ENCODE measurements at regions not wholly inside any gene's neighbourhood (a gene's known extent, or its start where the extent isn't known, plus 50 kb on each side); places are given as distances from the start of the nearest gene placed in this dataset.
"Not testable (repeated sequence)": the region's sequence is repeated elsewhere in the genome, so short reads cannot be mapped to it uniquely, and the experiment has no call there.

DNA sequence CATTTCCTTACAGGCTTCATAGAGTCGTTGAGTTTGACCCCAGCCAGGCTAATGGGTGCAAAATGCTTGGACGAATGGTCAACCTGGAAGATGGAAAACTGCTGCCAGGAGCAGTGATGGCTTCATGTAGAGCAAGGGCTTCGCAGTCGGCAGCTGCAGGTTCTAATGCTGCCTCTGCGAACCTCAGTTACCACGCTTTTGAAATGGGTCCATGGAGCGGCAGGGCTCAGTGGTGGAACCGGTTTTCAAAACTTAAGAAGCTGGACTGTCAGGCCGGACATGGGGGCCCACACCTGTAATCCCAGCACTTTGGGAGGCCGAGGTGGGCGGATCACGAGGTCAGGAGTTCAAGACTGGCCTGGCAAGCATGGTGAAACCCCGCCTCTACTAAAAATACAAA lies 55.9 kb upstream of the PRR5 start:
- Mint-ChIP-seq H3K36me3 (ENCODE audit: insufficient read depth) (peaks cover 2% of the 10 kb centered on the region), H3K4me3 (ENCODE audit: low read depth) (no peak overlapping the region), H3K9me3 (ENCODE audit: low read depth) (peaks cover 4% of the 10 kb centered on the region), H3K4me1 (ENCODE audit: low read depth) (peaks cover 3% of the 10 kb centered on the region), H3K27me3 (no peaks in the 10 kb centered on the region), H3K27ac (no peak overlapping the region)
- DNase-seq (ENCODE audit: low spot score, unreplicated experiment) = no peak
- TF ChIP-seq, protein P1, sequence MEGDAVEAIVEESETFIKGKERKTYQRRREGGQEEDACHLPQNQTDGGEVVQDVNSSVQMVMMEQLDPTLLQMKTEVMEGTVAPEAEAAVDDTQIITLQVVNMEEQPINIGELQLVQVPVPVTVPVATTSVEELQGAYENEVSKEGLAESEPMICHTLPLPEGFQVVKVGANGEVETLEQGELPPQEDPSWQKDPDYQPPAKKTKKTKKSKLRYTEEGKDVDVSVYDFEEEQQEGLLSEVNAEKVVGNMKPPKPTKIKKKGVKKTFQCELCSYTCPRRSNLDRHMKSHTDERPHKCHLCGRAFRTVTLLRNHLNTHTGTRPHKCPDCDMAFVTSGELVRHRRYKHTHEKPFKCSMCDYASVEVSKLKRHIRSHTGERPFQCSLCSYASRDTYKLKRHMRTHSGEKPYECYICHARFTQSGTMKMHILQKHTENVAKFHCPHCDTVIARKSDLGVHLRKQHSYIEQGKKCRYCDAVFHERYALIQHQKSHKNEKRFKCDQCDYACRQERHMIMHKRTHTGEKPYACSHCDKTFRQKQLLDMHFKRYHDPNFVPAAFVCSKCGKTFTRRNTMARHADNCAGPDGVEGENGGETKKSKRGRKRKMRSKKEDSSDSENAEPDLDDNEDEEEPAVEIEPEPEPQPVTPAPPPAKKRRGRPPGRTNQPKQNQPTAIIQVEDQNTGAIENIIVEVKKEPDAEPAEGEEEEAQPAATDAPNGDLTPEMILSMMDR (IDR thresholded peaks at IDR 0.05; ENCODE audit: unreplicated experiment) = no peak

DNA sequence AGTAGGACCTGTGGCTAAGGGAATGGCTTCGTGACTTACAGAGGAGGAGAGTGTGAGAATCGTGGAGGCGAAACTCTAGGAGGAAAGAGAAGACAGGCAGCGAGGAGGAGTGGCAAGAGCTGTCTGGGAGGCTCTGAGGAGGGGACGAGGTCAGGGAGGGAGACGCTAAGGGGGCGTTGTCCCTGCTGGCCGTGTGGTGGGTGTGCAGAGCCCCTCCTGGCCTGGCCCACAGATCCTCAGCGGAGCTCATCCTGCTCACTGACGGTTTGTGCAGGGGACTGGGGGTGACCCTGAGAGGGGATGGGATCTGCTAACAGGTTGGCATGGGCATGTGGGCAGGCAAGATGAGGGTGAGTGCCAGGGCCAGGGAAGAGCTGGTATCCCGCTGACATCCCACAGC lies 56.5 kb upstream of the PRR5 start:
- peaks cover 3% of the 10 kb centered on the region for H3K4me1 Mint-ChIP-seq (ENCODE audit: low read depth)
- peaks cover 2% of the 10 kb centered on the region for H3K36me3 Mint-ChIP-seq (ENCODE audit: insufficient read depth)
- H3K27me3 Mint-ChIP-seq = no peaks in the 10 kb centered on the region
- H3K9me3 Mint-ChIP-seq (ENCODE audit: low read depth) = peaks cover 4% of the 10 kb centered on the region
- H3K27ac Mint-ChIP-seq = no peak overlapping the region
- H3K4me3 Mint-ChIP-seq (ENCODE audit: low read depth) = no peak overlapping the region
- TF ChIP-seq, protein P1 (IDR thresholded peaks at IDR 0.05; ENCODE audit: unreplicated experiment) = no peak
- no peak for DNase-seq (ENCODE audit: low spot score, unreplicated experiment)

DNA sequence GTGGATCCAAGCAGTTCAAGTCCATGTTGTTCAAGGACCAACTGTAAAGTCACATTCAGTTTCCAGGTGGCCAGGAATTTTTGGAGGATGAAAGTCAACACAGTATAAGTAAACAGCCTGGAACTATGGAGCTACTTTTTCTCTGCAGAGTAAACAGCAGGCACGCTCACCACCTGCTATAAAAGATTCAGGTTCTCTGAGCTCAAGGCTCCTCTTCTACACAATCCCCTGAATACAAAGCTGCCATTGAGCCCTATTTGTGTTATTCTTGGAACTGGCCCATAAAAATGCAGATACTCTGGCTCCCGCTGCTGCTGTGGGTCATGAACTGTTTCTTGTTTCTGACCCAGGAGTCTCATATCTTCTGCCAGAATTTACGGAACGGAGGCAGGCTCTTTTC lies 56.9 kb upstream of the PRR5 start:
- H3K9me3 Mint-ChIP-seq (ENCODE audit: low read depth) = peaks cover 4% of the 10 kb centered on the region
- TF ChIP-seq, protein P1 (IDR thresholded peaks at IDR 0.05; ENCODE audit: unreplicated experiment) = no peak
- no peak overlapping the region for H3K4me3 Mint-ChIP-seq (ENCODE audit: low read depth)
- peaks cover 2% of the 10 kb centered on the region for H3K36me3 Mint-ChIP-seq (ENCODE audit: insufficient read depth)
- H3K27me3 Mint-ChIP-seq = no peaks in the 10 kb centered on the region
- no peak for DNase-seq (ENCODE audit: low spot score, unreplicated experiment)
- peaks cover 3% of the 10 kb centered on the region for H3K4me1 Mint-ChIP-seq (ENCODE audit: low read depth)
- H3K27ac Mint-ChIP-seq = no peak overlapping the region

DNA sequence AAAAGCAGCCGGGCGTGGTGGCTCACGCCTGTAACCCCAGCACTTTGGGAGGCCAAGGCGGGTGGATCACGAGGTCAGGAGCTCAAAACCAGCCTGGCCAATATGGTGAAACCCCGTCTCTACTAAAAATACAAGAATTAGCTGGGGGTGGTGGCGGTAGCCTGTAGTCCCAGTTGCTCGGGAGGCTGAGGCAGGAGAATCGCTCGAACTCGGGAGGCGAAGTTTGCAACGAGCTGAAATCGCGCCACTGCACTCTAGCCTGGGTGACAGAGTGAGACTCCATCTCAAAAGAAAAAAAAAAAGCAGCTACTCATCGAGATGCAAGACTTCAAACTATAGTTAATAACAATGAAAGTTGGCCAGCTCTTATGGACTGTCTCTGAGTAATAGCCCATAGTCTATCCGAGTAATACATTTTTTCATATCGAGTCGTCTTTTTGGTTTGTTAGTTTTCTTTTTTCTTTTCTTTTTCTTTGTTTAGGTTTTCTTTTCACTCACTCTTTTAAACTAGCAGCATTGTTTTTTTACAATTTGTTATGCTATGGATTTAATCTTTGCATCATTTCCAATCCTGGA lies 58.4 kb upstream of the PRR5 start:
- not testable (repeated sequence) for H3K36me3 Mint-ChIP-seq (ENCODE audit: insufficient read depth); DNase-seq (ENCODE audit: low spot score, unreplicated experiment); H3K27ac Mint-ChIP-seq; H3K27me3 Mint-ChIP-seq; H3K4me1 Mint-ChIP-seq (ENCODE audit: low read depth); H3K9me3 Mint-ChIP-seq (ENCODE audit: low read depth); H3K4me3 Mint-ChIP-seq (ENCODE audit: low read depth)

DNA sequence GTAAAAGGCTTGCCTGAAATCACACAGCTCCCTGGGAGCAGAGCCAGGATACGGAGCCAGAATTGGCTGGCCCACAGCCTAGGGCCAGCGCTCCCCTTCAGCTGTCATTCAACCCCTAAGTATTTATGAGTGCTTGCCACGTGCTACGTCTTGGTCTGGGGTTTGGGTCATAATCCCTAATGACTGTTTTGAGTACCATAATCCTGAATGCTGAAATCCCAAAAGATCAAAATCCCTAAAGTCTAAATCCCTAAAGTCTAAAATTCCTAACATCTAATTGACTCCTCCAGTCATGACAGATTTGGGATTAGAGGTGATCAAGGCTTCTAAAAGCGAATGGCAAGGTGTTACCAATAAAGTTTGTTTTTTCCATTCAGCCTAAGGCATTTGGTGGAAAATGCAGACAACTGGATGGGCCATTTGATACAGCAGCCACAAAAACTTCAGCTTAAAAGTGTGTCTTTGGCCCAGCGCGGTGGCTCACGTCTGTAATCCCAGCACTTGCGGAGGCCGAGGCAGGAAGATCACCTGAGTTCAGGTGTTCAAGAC lies 59.8 kb upstream of the PRR5 start:
- Mint-ChIP-seq H3K27ac (no peak overlapping the region), H3K4me3 (ENCODE audit: low read depth) (no peak overlapping the region), H3K9me3 (ENCODE audit: low read depth) (peaks cover 4% of the 10 kb centered on the region), H3K27me3 (peaks cover 2% of the 10 kb centered on the region), H3K36me3 (ENCODE audit: insufficient read depth) (peaks cover 2% of the 10 kb centered on the region), H3K4me1 (ENCODE audit: low read depth) (peaks cover 3% of the 10 kb centered on the region)
- no peak for DNase-seq (ENCODE audit: low spot score, unreplicated experiment)
- TF ChIP-seq, protein P1 (IDR thresholded peaks at IDR 0.05; ENCODE audit: unreplicated experiment) = no peak

DNA sequence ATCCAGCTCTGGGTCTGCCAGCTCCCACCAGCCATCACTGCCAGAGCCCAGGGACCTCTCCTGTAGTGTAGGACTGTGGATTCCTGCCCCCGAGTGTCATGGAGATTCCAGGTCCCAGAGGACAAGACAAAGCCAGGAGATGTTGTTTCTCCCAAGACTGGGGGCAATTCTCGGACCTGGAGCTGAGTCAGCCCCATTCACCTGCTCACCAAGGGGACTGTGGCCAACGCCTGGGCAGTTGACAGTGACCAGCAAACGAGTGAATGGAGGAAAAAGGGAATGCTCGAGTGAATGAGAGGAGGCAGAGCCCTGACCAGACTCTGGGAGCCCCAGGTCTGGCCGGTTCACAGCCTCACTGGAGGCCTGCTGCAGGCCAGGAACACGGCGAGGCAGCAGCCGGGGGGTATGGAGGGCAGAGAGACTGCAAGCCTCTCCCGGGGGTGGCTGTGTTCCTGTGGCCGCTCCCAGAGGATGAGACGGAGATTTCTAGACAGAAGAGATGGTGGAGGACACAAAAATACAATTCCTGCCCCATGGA lies 61.3 kb upstream of the PRR5 start:
- peaks cover 3% of the 10 kb centered on the region for H3K4me1 Mint-ChIP-seq (ENCODE audit: low read depth)
- H3K36me3 Mint-ChIP-seq (ENCODE audit: insufficient read depth) = peaks cover 2% of the 10 kb centered on the region
- TF ChIP-seq, protein P1 (IDR thresholded peaks at IDR 0.05; ENCODE audit: unreplicated experiment) = no peak
- peaks cover 2% of the 10 kb centered on the region for H3K27me3 Mint-ChIP-seq
- H3K4me3 Mint-ChIP-seq (ENCODE audit: low read depth) = no peak overlapping the region
- no peak overlapping the region for H3K27ac Mint-ChIP-seq
- no peak for DNase-seq (ENCODE audit: low spot score, unreplicated experiment)
- peaks cover 4% of the 10 kb centered on the region for H3K9me3 Mint-ChIP-seq (ENCODE audit: low read depth)
